ENCODE measurements at regions not wholly inside any gene's neighbourhood (a gene's known extent, or its start where the extent isn't known, plus 50 kb on each side); places are given as distances from the start of the nearest gene placed in this dataset.

DNA sequence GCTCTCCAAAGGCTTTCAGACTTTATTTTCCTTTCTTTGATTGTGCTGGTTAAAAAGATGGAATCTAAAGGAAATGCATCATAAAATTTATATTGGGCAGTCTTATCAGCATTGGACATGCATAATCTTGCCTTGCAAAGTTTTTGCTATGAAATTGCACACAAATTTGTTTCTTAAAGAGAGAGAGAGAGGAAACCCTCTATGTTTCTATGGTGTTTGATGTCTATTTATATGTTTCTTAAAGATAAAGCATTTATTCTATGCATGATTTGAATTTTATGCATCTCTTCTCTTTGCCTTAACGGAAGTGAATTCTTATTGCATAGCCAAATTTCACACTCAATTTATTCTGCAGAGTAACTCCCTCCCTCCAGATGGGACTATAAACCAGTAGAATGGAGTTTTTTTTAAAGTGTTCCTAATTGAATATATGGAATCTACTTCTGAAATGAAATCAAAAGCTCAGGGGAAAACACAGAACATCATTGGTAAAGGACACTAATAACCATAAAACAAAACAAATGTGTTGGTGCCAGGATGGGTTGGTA is 83.5 kb upstream of the PPARGC1A start:
- TF ChIP-seq CTCF (IDR thresholded peaks at IDR 0.05) (no peak), POLR2A (IDR thresholded peaks at IDR 0.05) (no peak), POLR2AphosphoS5 (IDR thresholded peaks at IDR 0.05) (no peak), EP300 (IDR thresholded peaks at IDR 0.05) (no peak)

Measured in suprapubic skin (tissue), 4 donors.